ENCODE measurements at regions not wholly inside any gene's neighbourhood (a gene's known extent, or its start where the extent isn't known, plus 50 kb on each side); places are given as distances from the start of the nearest gene placed in this dataset.
A peak's percentile ranks its signal among the peaks of the same experiment; 100 is the strongest.

- Histone ChIP-seq H3K9me3 (ENCODE audit: control insufficient read depth in 4 of 4, insufficient read depth in 3 of 4, low read length in 3 of 4) (no peaks in the 10 kb centered on the region), H3K4me1 (ENCODE audit: control insufficient read depth in 5 of 5, insufficient read depth in 5 of 5, low read length in 5 of 5) (no peaks in the 10 kb centered on the region), H3K36me3 (ENCODE audit: control insufficient read depth in 4 of 4, insufficient read depth in 4 of 4, low read length in 4 of 4) (no peaks in the 10 kb centered on the region), H3K4me3 (no peak overlapping the region), H3K27ac (ENCODE audit: low read depth in 1 of 2, low read length in 1 of 2) (no peak overlapping the region), H3K27me3 (ENCODE audit: control insufficient read depth in 3 of 3, insufficient read depth in 3 of 3, low read length in 2 of 3) (no peaks in the 10 kb centered on the region), H3K9ac (ENCODE audit: insufficient read depth in 1 of 2, low read length in 2 of 2) (no peak overlapping the region)
- TF ChIP-seq, protein P1, sequence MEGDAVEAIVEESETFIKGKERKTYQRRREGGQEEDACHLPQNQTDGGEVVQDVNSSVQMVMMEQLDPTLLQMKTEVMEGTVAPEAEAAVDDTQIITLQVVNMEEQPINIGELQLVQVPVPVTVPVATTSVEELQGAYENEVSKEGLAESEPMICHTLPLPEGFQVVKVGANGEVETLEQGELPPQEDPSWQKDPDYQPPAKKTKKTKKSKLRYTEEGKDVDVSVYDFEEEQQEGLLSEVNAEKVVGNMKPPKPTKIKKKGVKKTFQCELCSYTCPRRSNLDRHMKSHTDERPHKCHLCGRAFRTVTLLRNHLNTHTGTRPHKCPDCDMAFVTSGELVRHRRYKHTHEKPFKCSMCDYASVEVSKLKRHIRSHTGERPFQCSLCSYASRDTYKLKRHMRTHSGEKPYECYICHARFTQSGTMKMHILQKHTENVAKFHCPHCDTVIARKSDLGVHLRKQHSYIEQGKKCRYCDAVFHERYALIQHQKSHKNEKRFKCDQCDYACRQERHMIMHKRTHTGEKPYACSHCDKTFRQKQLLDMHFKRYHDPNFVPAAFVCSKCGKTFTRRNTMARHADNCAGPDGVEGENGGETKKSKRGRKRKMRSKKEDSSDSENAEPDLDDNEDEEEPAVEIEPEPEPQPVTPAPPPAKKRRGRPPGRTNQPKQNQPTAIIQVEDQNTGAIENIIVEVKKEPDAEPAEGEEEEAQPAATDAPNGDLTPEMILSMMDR (IDR thresholded peaks at IDR 0.05; ENCODE audit: control extremely low read depth, extremely low read depth) = no peak
- WGBS, 2 donors = 59 to 67% methylated on average over 2 of the region's 2 CpGs
- peak in 2 of 3 donors; percentile 2 to 43 for DNase-seq
- no peak for ATAC-seq (ENCODE audit: insufficient read depth, low FRiP score)
These were observed 265.1 kb upstream of the EDNRB start for GRCh38 chr13:78183732-78184131.

DNA sequence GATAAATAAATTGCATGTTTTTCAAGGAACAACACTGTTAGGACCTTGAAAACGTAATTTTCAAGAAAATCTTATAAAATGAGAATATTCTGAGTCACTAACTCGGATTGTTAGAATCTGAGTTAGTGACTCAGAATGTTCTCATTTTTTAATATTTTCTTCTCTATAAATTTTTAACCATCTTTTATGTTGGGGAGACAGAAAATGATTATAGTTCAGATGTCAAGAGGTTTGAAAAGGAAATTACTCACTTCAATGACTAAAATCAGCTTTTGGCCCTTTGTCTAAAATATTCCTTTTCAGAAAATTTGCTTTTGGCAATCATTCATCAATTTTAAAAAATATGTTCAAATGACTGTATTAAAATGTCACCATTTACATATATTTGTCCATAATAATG lies 264.2 kb upstream of the EDNRB start:
- H3K36me3 ChIP-seq (ENCODE audit: control insufficient read depth in 4 of 4, insufficient read depth in 4 of 4, low read length in 4 of 4) = no peaks in the 10 kb centered on the region
- ATAC-seq (ENCODE audit: insufficient read depth, low FRiP score) (no peak), DNase-seq (no peak)
- 72 to 83% methylated on average over 2 of the region's 2 CpGs for WGBS, 2 donors
- no peak overlapping the region for H3K27ac ChIP-seq (ENCODE audit: low read depth in 1 of 2, low read length in 1 of 2)
- no peak overlapping the region for H3K9ac ChIP-seq (ENCODE audit: insufficient read depth in 1 of 2, low read length in 2 of 2)
- no peaks in the 10 kb centered on the region for H3K4me1 ChIP-seq (ENCODE audit: control insufficient read depth in 5 of 5, insufficient read depth in 5 of 5, low read length in 5 of 5)
- H3K27me3 ChIP-seq (ENCODE audit: control insufficient read depth in 3 of 3, insufficient read depth in 3 of 3, low read length in 2 of 3) = no peaks in the 10 kb centered on the region
- H3K9me3 ChIP-seq (ENCODE audit: control insufficient read depth in 4 of 4, insufficient read depth in 3 of 4, low read length in 3 of 4) = no peaks in the 10 kb centered on the region
- no peak overlapping the region for H3K4me3 ChIP-seq
- TF ChIP-seq, protein P1 (IDR thresholded peaks at IDR 0.05; ENCODE audit: control extremely low read depth, extremely low read depth) = no peak

DNA sequence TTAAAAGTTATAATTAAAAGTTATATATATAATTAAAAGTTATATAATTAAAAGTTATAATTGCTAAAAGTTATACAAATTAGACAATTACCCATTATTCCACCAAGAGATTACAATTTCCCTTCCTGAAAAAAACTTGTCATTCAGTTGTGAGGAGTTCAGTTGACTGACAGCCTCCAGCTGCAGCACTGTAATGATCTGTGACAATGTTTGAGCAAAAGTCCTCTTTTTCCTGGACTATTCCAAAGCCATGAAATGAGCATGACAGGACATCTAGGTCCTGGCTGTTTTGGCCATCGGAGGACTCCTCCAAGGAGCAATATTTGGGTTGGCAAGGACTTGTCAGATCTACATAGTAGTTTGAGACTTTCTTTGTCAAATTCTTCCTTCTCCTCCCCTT lies 258.7 kb upstream of the EDNRB start:
- no peak for ATAC-seq (ENCODE audit: insufficient read depth, low FRiP score)

GRCh38 chr13:78176880-78177279 lies 258.2 kb upstream of the EDNRB start:
- DNase-seq (no peak), ATAC-seq (ENCODE audit: insufficient read depth, low FRiP score) (no peak)
- Histone ChIP-seq H3K4me1 (ENCODE audit: control insufficient read depth in 5 of 5, insufficient read depth in 5 of 5, low read length in 5 of 5) (no peaks in the 10 kb centered on the region), H3K9ac (ENCODE audit: insufficient read depth in 1 of 2, low read length in 2 of 2) (no peak overlapping the region), H3K36me3 (ENCODE audit: control insufficient read depth in 4 of 4, insufficient read depth in 4 of 4, low read length in 4 of 4) (no peaks in the 10 kb centered on the region), H3K27me3 (ENCODE audit: control insufficient read depth in 3 of 3, insufficient read depth in 3 of 3, low read length in 2 of 3) (no peaks in the 10 kb centered on the region), H3K9me3 (ENCODE audit: control insufficient read depth in 4 of 4, insufficient read depth in 3 of 4, low read length in 3 of 4) (peaks cover 0 to 2% (median 0%) of the 10 kb centered on the region in 4 donors), H3K27ac (ENCODE audit: low read depth in 1 of 2, low read length in 1 of 2) (no peak overlapping the region), H3K4me3 (no peak overlapping the region)
- TF ChIP-seq, protein P1 (IDR thresholded peaks at IDR 0.05; ENCODE audit: control extremely low read depth, extremely low read depth) = no peak
- WGBS, 2 donors = 83 to 85% methylated on average over 2 of the region's 2 CpGs

More for the DNA sequence above, 258.7 kb upstream of the EDNRB start:
- Histone ChIP-seq H3K36me3 (ENCODE audit: control insufficient read depth in 4 of 4, insufficient read depth in 4 of 4, low read length in 4 of 4) (no peaks in the 10 kb centered on the region), H3K9ac (ENCODE audit: insufficient read depth in 1 of 2, low read length in 2 of 2) (no peak overlapping the region), H3K27ac (ENCODE audit: low read depth in 1 of 2, low read length in 1 of 2) (no peak overlapping the region), H3K4me3 (no peak overlapping the region), H3K9me3 (ENCODE audit: control insufficient read depth in 4 of 4, insufficient read depth in 3 of 4, low read length in 3 of 4) (peaks cover 0 to 2% (median 0%) of the 10 kb centered on the region in 4 donors), H3K27me3 (ENCODE audit: control insufficient read depth in 3 of 3, insufficient read depth in 3 of 3, low read length in 2 of 3) (no peaks in the 10 kb centered on the region), H3K4me1 (ENCODE audit: control insufficient read depth in 5 of 5, insufficient read depth in 5 of 5, low read length in 5 of 5) (no peaks in the 10 kb centered on the region)
- no peak for DNase-seq
- TF ChIP-seq, protein P1 (IDR thresholded peaks at IDR 0.05; ENCODE audit: control extremely low read depth, extremely low read depth) = no peak
- WGBS, 2 donors = 91 to 96% methylated on average over 1 of the region's 1 CpG
